ENCODE measurements at regions not wholly inside any gene's neighbourhood (a gene's known extent, or its start where the extent isn't known, plus 50 kb on each side); places are given as distances from the start of the nearest gene placed in this dataset.

- TF ChIP-seq EZH2 (IDR thresholded peaks at IDR 0.05; ENCODE audit: insufficient read depth, poor library complexity, severe bottlenecking) (no peak), EZH2phosphoT487 (IDR thresholded peaks at IDR 0.05; ENCODE audit: insufficient read depth, low read depth) (no peak)
Measured at GRCh38 chr5:19018822-19019221, 969.2 kb downstream of the CDH18 start.
